IMR-90 (cell line): ENCODE measurements at regions not wholly inside any gene's neighbourhood (a gene's known extent, or its start where the extent isn't known, plus 50 kb on each side); places are given as distances from the start of the nearest gene placed in this dataset.

Experiments
- ATAC-seq: fragments of 200-7000 bp; cut with Tn5 transposase; 2 replicates; pipeline ENCODE4 v1.9.1; 2020; ENCODE audit warnings: low read depth, mild to moderate bottlenecking, moderate library complexity
- BruUV-seq: library from RNA; stranded (reverse); fragments of 400-500 nt; replicated peaks from 2 replicates; lab custom pipeline; 2021; lab: Mats Ljungman, UMichigan
- CTCF ChIA-PET: fragments of 300-600 bp; formaldehyde crosslinking; extraction: SDS; loops from one replicate; lab custom pipeline; 2021; ENCODE audit warnings: antibody characterized with exemption; lab: Yijun Ruan, JAX
- POLR2A ChIA-PET: fragments of 300-600 bp; sonication (Branson Sonifier 250); formaldehyde crosslinking; loops from one replicate; lab custom pipeline; 2022; ENCODE audit warnings: antibody characterized with exemption; ENCODE audit not compliant: unreplicated experiment; lab: Charles Lee
- DNase-seq: peaks from one replicate; pipeline ENCODE4 v3.0.0; 2013
- H2AFZ ChIP-seq: replicated peaks from 2 replicates; pipeline ENCODE3; 2013; ENCODE audit warnings: low read length, mild to moderate bottlenecking; ENCODE audit not compliant: poor library complexity
- H2AK5ac ChIP-seq: 2 replicates; pipeline ENCODE4 v1.6.1; 2013; ENCODE audit warnings: low read depth, low read length, inconsistent platforms
- H2AK9ac ChIP-seq: replicated peaks from 2 replicates; pipeline ENCODE3; 2013; ENCODE audit warnings: mild to moderate bottlenecking, low read depth, low read length, moderate library complexity; ENCODE audit not compliant: poor library complexity
- H2BK120ac ChIP-seq: 2 replicates; pipeline ENCODE4 v1.6.1; 2013; ENCODE audit warnings: low read depth, low read length, inconsistent platforms
- H2BK15ac ChIP-seq: 3 replicates; pipeline ENCODE4 v1.6.1; 2013; ENCODE audit warnings: low read depth, low read length, inconsistent platforms
- H2BK20ac ChIP-seq: 2 replicates; pipeline ENCODE4 v1.6.1; 2013; ENCODE audit warnings: low read depth, mild to moderate bottlenecking, inconsistent platforms, low read length, moderate library complexity
- H2BK5ac ChIP-seq: 2 replicates; pipeline ENCODE4 v1.6.1; 2013; ENCODE audit warnings: mild to moderate bottlenecking, low read depth, low read length, inconsistent platforms; ENCODE audit not compliant: poor library complexity, severe bottlenecking
- H3K14ac ChIP-seq: replicated peaks from 2 replicates; pipeline ENCODE4 v1.6.1; 2013; ENCODE audit warnings: low read depth, low read length, inconsistent platforms
- H3K18ac ChIP-seq: 2 replicates; pipeline ENCODE4 v1.6.1; 2013; ENCODE audit warnings: low read depth, low read length, control low read depth
- H3K23ac ChIP-seq: 2 replicates; pipeline ENCODE4 v1.6.1; 2013; ENCODE audit warnings: low read depth, low read length, inconsistent platforms
- H3K27ac ChIP-seq: 2 replicates; pipeline ENCODE4 v1.5.1; 2013; ENCODE audit warnings: mild to moderate bottlenecking, control low read depth, low read length; ENCODE audit not compliant: insufficient read depth
- H3K27me3 ChIP-seq: 2 replicates; pipeline ENCODE4 v1.6.1; 2013; ENCODE audit warnings: low read length; ENCODE audit not compliant: control insufficient read depth, insufficient read depth
- H3K36me3 ChIP-seq: 2 replicates; pipeline ENCODE4 v1.6.1; 2013; ENCODE audit warnings: low read length, mixed read lengths; ENCODE audit not compliant: control insufficient read depth, insufficient read depth
- H3K4ac ChIP-seq: 2 replicates; pipeline ENCODE4 v1.6.1; 2013; ENCODE audit warnings: low read depth, low read length, inconsistent platforms
- H3K4me1 ChIP-seq: 2 replicates; pipeline ENCODE4 v1.6.1; 2013; ENCODE audit warnings: low read length, mixed read lengths; ENCODE audit not compliant: control insufficient read depth, insufficient read depth
- H3K4me2 ChIP-seq: 2 replicates; pipeline ENCODE4 v1.6.1; 2013; ENCODE audit warnings: low read depth, mild to moderate bottlenecking, control low read depth, low read length, moderate library complexity
- H3K4me3 ChIP-seq: 2 replicates; pipeline ENCODE4 v1.5.1; 2013; ENCODE audit warnings: low read depth, mild to moderate bottlenecking, control low read depth, low read length, moderate library complexity; ENCODE audit not compliant: insufficient read depth
- H3K56ac ChIP-seq: 2 replicates; pipeline ENCODE4 v1.6.1; 2013; ENCODE audit warnings: low read length, inconsistent platforms; ENCODE audit not compliant: insufficient read depth; ENCODE audit errors: extremely low read depth
- H3K79me1 ChIP-seq, 2 experiments: 2 replicates each; pipeline ENCODE4 v1.6.1; 2013; ENCODE audit warnings: low read length in 2 of 2, inconsistent platforms in 1 of 2, low read depth in 1 of 2
- H3K9ac ChIP-seq: 2 replicates; pipeline ENCODE4 v1.6.1; 2013; ENCODE audit warnings: low read depth, low read length, control low read depth
- H3K9me1 ChIP-seq: 2 replicates; pipeline ENCODE4 v1.6.1; 2013; ENCODE audit warnings: low read length, inconsistent platforms; ENCODE audit not compliant: insufficient read depth
- H3K9me3 ChIP-seq: 2 replicates; pipeline ENCODE4 v1.6.1; 2013; ENCODE audit warnings: low read length; ENCODE audit not compliant: control insufficient read depth, insufficient read depth
- H4K20me1 ChIP-seq: 2 replicates; pipeline ENCODE4 v1.6.1; 2013; ENCODE audit warnings: low read length, inconsistent platforms; ENCODE audit not compliant: insufficient read depth
- H4K5ac ChIP-seq: 2 replicates; pipeline ENCODE4 v1.6.1; 2013; ENCODE audit warnings: mild to moderate bottlenecking, low read depth, low read length, control low read depth
- H4K8ac ChIP-seq, 2 experiments: 2 replicates each; pipeline ENCODE4 v1.6.1; 2013; ENCODE audit warnings: low read depth in 2 of 2, low read length in 2 of 2, control low read depth in 1 of 2, inconsistent platforms in 1 of 2
- H4K91ac ChIP-seq: 2 replicates; pipeline ENCODE4 v1.6.1; 2013; ENCODE audit warnings: low read depth, low read length, inconsistent platforms; ENCODE audit not compliant: insufficient read depth
- ELK1 ChIP-seq: fragments of 150-350 bp; IDR thresholded peaks from 2 replicates; pipeline ENCODE4 v1.6.1; 2016; ENCODE audit warnings: low read depth, mild to moderate bottlenecking, low read length, moderate library complexity, borderline replicate concordance
- MAFK ChIP-seq: IDR thresholded peaks from 2 replicates; pipeline ENCODE4 v1.6.1; 2012; ENCODE audit warnings: low read depth, low read length, improper control_type of control experiment
- MAZ ChIP-seq: IDR thresholded peaks from 2 replicates; pipeline ENCODE4 v1.6.1; 2012; ENCODE audit warnings: low read depth, mild to moderate bottlenecking, low read length, improper control_type of control experiment, moderate library complexity, borderline replicate concordance
- NFE2L2 ChIP-seq: fragments of 150-350 bp; IDR thresholded peaks from 2 replicates; pipeline ENCODE4 v1.6.1; 2016; ENCODE audit warnings: low read depth, mild to moderate bottlenecking, low read length
- RAD21 ChIP-seq: IDR thresholded peaks from 2 replicates; pipeline ENCODE4 v1.6.1; 2012; ENCODE audit warnings: low read length, improper control_type of control experiment
- RCOR1 ChIP-seq: IDR thresholded peaks from 2 replicates; pipeline ENCODE4 v1.6.1; 2012; ENCODE audit warnings: mild to moderate bottlenecking, low read length, improper control_type of control experiment; ENCODE audit not compliant: insufficient replicate concordance
- SMC3 ChIP-seq: fragments of 150-350 bp; IDR thresholded peaks from 2 replicates; pipeline ENCODE4 v1.6.1; 2016; ENCODE audit warnings: low read depth, mild to moderate bottlenecking, antibody characterized with exemption, low read length, moderate library complexity
- USF2 ChIP-seq: fragments of 150-350 bp; IDR thresholded peaks from 2 replicates; pipeline ENCODE4 v1.6.1; 2017; ENCODE audit warnings: mild to moderate bottlenecking, antibody characterized with exemption, low read length, low read depth
- WGBS, 2 experiments: methylation state at CpG; one replicate each; pipeline versions ENCODE4 v1.1.5 to v1.1.7; 2013; ENCODE audit warnings: missing lambda C conversion rate in 2 of 2; ENCODE audit not compliant: insufficient read length in 1 of 2; ENCODE audit errors: extremely low coverage in 2 of 2; 5-methylcytosine and 5-hydroxymethylcytosine counted together
- dilution Hi-C: fragments of 300-500 bp; cut with HindIII; formaldehyde crosslinking; loops from one replicate; pipeline ENCODE4 v1.14.3; 2018; ENCODE audit warnings: low sequenced_read_pairs; ENCODE audit not compliant: unreplicated experiment
- in situ Hi-C: fragments of 300-500 bp; cut with MboI; formaldehyde crosslinking; loops from 3 replicates; pipeline ENCODE4 v1.14.3; 2019; ENCODE audit warnings: low sequenced_read_pairs, inconsistent platforms, mixed read lengths
- intact Hi-C: fragments of 100-400 bp; cut with micrococcal nuclease; formaldehyde crosslinking; loops from 2 replicates; pipeline ENCODE4 v1.10.0; 2022

DNA sequence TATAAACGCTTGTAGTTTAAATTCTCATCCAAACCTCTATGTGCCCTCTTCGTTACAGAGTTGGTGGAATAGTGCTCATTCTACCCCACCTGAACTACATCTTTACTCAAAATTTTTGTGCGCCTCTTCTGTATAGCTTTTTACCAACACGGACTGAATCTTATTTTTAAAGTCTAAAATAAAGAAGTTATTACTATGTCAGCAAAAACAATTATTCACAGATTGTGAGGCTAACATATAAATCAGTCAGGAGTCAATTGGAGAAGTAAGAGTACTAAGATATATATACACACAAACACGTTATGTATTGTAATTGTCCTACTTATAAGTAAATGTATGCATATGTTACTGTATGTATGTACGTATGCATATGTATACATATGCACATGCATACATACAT, 274.9 kb upstream of the ADGRL4 start:
- in situ Hi-C loops (no loop called here), dilution Hi-C loops (no loop called here), intact Hi-C loops (no loop called here)
- H3K9me3 ChIP-seq: no peaks in the 10 kb centered on the region
- H2AK9ac ChIP-seq: no peak overlapping the region
- POLR2A ChIA-PET: no interaction called here
- H4K91ac ChIP-seq: no peak overlapping the region
- CTCF ChIA-PET: no interaction called here
- H4K8ac ChIP-seq: no peak overlapping the region
- no peak overlapping the region for H3K56ac ChIP-seq
- no peak overlapping the region for H3K4me3 ChIP-seq
- H3K36me3 ChIP-seq: no peaks in the 10 kb centered on the region
- no TSS peak for BruUV-seq
- H3K4me2 ChIP-seq: no peak overlapping the region
- no peak overlapping the region for H2AK5ac ChIP-seq
- DNase-seq (no peak), ATAC-seq (no peak)
- no peak overlapping the region for H3K18ac ChIP-seq
- H2BK15ac ChIP-seq: no peak overlapping the region
- no peak overlapping the region for H4K5ac ChIP-seq
- H3K9me1 ChIP-seq: no peaks in the 10 kb centered on the region
- H2BK5ac ChIP-seq: no peak overlapping the region
- H3K9ac ChIP-seq: no peak overlapping the region
- no peaks in the 10 kb centered on the region for H3K79me1 ChIP-seq
- no peak overlapping the region for H2AFZ ChIP-seq
- H2BK120ac ChIP-seq: no peak overlapping the region
- no peaks in the 10 kb centered on the region for H4K20me1 ChIP-seq
- H3K23ac ChIP-seq: no peak overlapping the region
- WGBS, 2 experiments: no CpG with 5 or more reads among the region's 6 CpGs
- no peak overlapping the region for H3K4ac ChIP-seq
- no peak overlapping the region for H3K14ac ChIP-seq
- TF ChIP-seq NFE2L2 (no peak), MAFK (peak; percentile 66), USF2 (no peak), MAZ (no peak), SMC3 (no peak), RAD21 (no peak), ELK1 (no peak), RCOR1 (no peak)
- H3K27ac ChIP-seq: no peak overlapping the region
- no peaks in the 10 kb centered on the region for H3K27me3 ChIP-seq
- no peaks in the 10 kb centered on the region for H3K4me1 ChIP-seq
- no peak overlapping the region for H2BK20ac ChIP-seq
